K562 (cell line): ENCODE measurements at regions not wholly inside any gene's neighbourhood (a gene's known extent, or its start where the extent isn't known, plus 50 kb on each side); places are given as distances from the start of the nearest gene placed in this dataset.

Source experiments
- ATAC-seq: fragments of 200-7000 bp; cut with Tn5 transposase; 3 replicates; pipeline ENCODE4 v1.9.1; 2020; ENCODE audit warnings: moderate library complexity
- BruUV-seq: library from RNA; stranded (reverse); fragments of 400-500 nt; replicated peaks from 2 replicates; lab custom pipeline; 2021; lab: Mats Ljungman, UMichigan
- CTCF ChIA-PET: fragments of 300-600 bp; formaldehyde crosslinking; extraction: SDS; loops from one replicate; lab custom pipeline; 2021; ENCODE audit warnings: low intra/inter-chr PET ratio; lab: Yijun Ruan, JAX
- POLR2A ChIA-PET: fragments of 300-600, 350-650 bp; sonication (Branson Sonifier 250); formaldehyde crosslinking; extraction: SDS; loops from one replicate; lab custom pipeline; 2021; ENCODE audit warnings: antibody characterized with exemption, inconsistent platforms; lab: Yijun Ruan, JAX
- DNase-seq, 4 experiments: peaks; one replicate each; pipeline versions ENCODE4 v3.0.0 to v3.0.0-alpha.2; 2011 to 2018; ENCODE audit warnings: low spot score in 3 of 4, mixed read lengths in 3 of 4; ENCODE audit errors: extremely low read depth in 1 of 4
- FAIRE-seq: peaks from 2 replicates; lab custom pipeline; 2011; peaks lifted over from hg19 to GRCh38; lab: Jason Lieb, UNC
- H2AFZ ChIP-seq: 2 replicates; pipeline ENCODE4 v1.6.0; 2011; ENCODE audit warnings: low read depth, low read length, control low read depth, inconsistent platforms
- H3K27ac ChIP-seq: fragments of 200-600 bp; 3 replicates; pipeline ENCODE4 v1.8.0; 2011; ENCODE audit warnings: low read depth, mild to moderate bottlenecking, control low read depth, inconsistent platforms, low read length, moderate library complexity, mixed read lengths; ENCODE audit errors: extremely low read depth
- H3K27me3 ChIP-seq, 2 experiments: fragments of 300-600 bp in 1 of 2; 2 replicates in 1 of 2; 3 replicates in 1 of 2; pipeline versions ENCODE4 v1.6.0 to v1.8.0; 2011; ENCODE audit warnings: inconsistent platforms in 2 of 2, low read length in 2 of 2, mild to moderate bottlenecking in 1 of 2, mixed read lengths in 1 of 2, moderate library complexity in 1 of 2; ENCODE audit not compliant: control insufficient read depth in 2 of 2, insufficient read depth in 2 of 2
- H3K36me3 ChIP-seq: fragments of 300-600 bp; 3 replicates; pipeline ENCODE4 v1.8.0; 2011; ENCODE audit warnings: mild to moderate bottlenecking, low read length, inconsistent platforms; ENCODE audit not compliant: control insufficient read depth, insufficient read depth
- H3K4me1 ChIP-seq, 2 experiments: fragments of 200-600 bp in 1 of 2; replicated peaks in 1 of 2; 2 replicates in 1 of 2; 3 replicates in 1 of 2; pipeline versions ENCODE4 v1.5.1 to v1.8.0; 2011; ENCODE audit warnings: inconsistent platforms in 2 of 2, low read length in 2 of 2, mild to moderate bottlenecking in 1 of 2, mixed read lengths in 1 of 2, moderate library complexity in 1 of 2; ENCODE audit not compliant: control insufficient read depth in 2 of 2, insufficient read depth in 2 of 2
- H3K4me2 ChIP-seq: 2 replicates; pipeline ENCODE4 v1.6.1; 2011; ENCODE audit warnings: low read length, control low read depth, inconsistent platforms, mixed read lengths; ENCODE audit not compliant: insufficient read depth
- H3K4me3 ChIP-seq: fragments of 200-600 bp; sonication (generic), shearing (Covaris generic); 2 replicates; pipeline ENCODE4 v1.5.1; 2016; ENCODE audit warnings: control low read depth, inconsistent platforms
- H3K79me2 ChIP-seq: fragments of 200-600 bp; 3 replicates; pipeline ENCODE4 v1.8.0; 2011; ENCODE audit warnings: low read length, inconsistent platforms; ENCODE audit not compliant: control insufficient read depth, insufficient read depth
- H3K9ac ChIP-seq, 2 experiments: 2 replicates each; pipeline versions ENCODE4 v1.6.0 to v1.6.1; 2011; ENCODE audit warnings: low read depth in 2 of 2, low read length in 2 of 2, control low read depth in 1 of 2, inconsistent platforms in 1 of 2, mild to moderate bottlenecking in 1 of 2, mixed read lengths in 1 of 2; ENCODE audit not compliant: insufficient read depth in 1 of 2
- H3K9me1 ChIP-seq: one replicate; pipeline ENCODE4 v1.6.0; 2011; ENCODE audit warnings: inconsistent platforms, mild to moderate bottlenecking, low read length, moderate library complexity; ENCODE audit not compliant: control insufficient read depth, insufficient read depth
- H3K9me3 ChIP-seq: replicated peaks from 2 replicates; pipeline ENCODE4 v1.5.1; 2011; ENCODE audit warnings: low read depth, low read length, inconsistent platforms; ENCODE audit not compliant: control insufficient read depth, insufficient read depth
- H4K20me1 ChIP-seq: replicated peaks from 2 replicates; pipeline ENCODE4 v1.6.1; 2011; ENCODE audit warnings: low read length, inconsistent platforms, mixed read lengths; ENCODE audit not compliant: control insufficient read depth, insufficient read depth
- CTCF ChIP-seq, 3 experiments: IDR thresholded peaks in 2 of 3; conservative IDR thresholded peaks in 1 of 3; 2 replicates each; pipeline ENCODE4 v1.5.1; 2011 to 2012; ENCODE audit warnings: low read length in 3 of 3, mild to moderate bottlenecking in 3 of 3, control low read depth in 2 of 3, improper control_type of control experiment in 1 of 3, inconsistent platforms in 1 of 3, low read depth in 1 of 3, mixed read lengths in 1 of 3, moderate library complexity in 1 of 3; ENCODE audit not compliant: insufficient read depth in 2 of 3
- ETS2 ChIP-seq: IDR thresholded peaks from 2 replicates; pipeline ENCODE4 v1.6.1; 2016; ENCODE audit warnings: borderline replicate concordance, missing genetic modification characterization, mild to moderate bottlenecking, moderate library complexity, missing compliant biosample characterization; ENCODE audit not compliant: poor library complexity, severe bottlenecking
- HNRNPLL ChIP-seq: fragments of 200-400 bp; formaldehyde crosslinking; IDR thresholded peaks from 2 replicates; pipeline ENCODE4 v1.6.1; 2017; ENCODE audit warnings: low read length, low read depth, mild to moderate bottlenecking; ENCODE audit not compliant: poor library complexity, severe bottlenecking
- POLR2AphosphoS2 ChIP-seq: IDR thresholded peaks from 2 replicates; pipeline ENCODE4 v1.6.1; 2012; ENCODE audit warnings: low read length, improper control_type of control experiment
- POU5F1 ChIP-seq: fragments of 150-350 bp; IDR thresholded peaks from 2 replicates; pipeline ENCODE4 v1.6.1; 2014; ENCODE audit warnings: borderline replicate concordance, low read length, low read depth, mild to moderate bottlenecking; ENCODE audit not compliant: partially characterized antibody
- SRSF3 ChIP-seq: fragments of 200-400 bp; formaldehyde crosslinking; IDR thresholded peaks from 2 replicates; pipeline ENCODE4 v1.6.1; 2016; ENCODE audit warnings: mild to moderate bottlenecking, low read length, moderate library complexity; ENCODE audit not compliant: insufficient read depth
- ZFP91 ChIP-seq: sonication (generic); formaldehyde crosslinking; IDR thresholded peaks from 2 replicates; pipeline ENCODE4 v1.8.0; 2022; ENCODE audit warnings: mild to moderate bottlenecking, missing genetic modification reagents
- ZNF232 ChIP-seq: sonication (generic); formaldehyde crosslinking; IDR thresholded peaks from 2 replicates; pipeline ENCODE4 v1.8.0; 2022; ENCODE audit warnings: mild to moderate bottlenecking, missing genetic modification reagents
- ZNF830 ChIP-seq: fragments of 250-450 bp; sonication (Bioruptor Pico); IDR thresholded peaks from 2 replicates; pipeline ENCODE4 v1.5.0; 2021; ENCODE audit warnings: mild to moderate bottlenecking
- WGBS: fragments of 100-300 bp; shearing (Covaris generic); methylation state at CpG from one replicate; pipeline ENCODE4 v1.1.6; 2016; ENCODE audit warnings: low coverage, mixed read lengths; ENCODE audit not compliant: insufficient coverage; ENCODE audit errors: missing lambda C conversion rate; 5-methylcytosine and 5-hydroxymethylcytosine counted together
- in situ Hi-C: fragments of 300-500 bp; cut with MboI; formaldehyde crosslinking; loops from 4 replicates; pipeline ENCODE4 v1.15.0; 2018; ENCODE audit warnings: inconsistent platforms, mixed read lengths
- intact Hi-C: fragments of 100-400 bp; cut with micrococcal nuclease; formaldehyde crosslinking; loops from 2 replicates; pipeline ENCODE4 v1.14.2; 2022
- TF ChIP-seq, protein P1 (sequence below), 2 experiments: fragments of 200-800 bp in 1 of 2; sonication (Bioruptor generic) in 1 of 2; sonication (generic) in 1 of 2; formaldehyde crosslinking in 1 of 2; IDR thresholded peaks in 1 of 2; conservative IDR thresholded peaks in 1 of 2; 2 replicates each; pipeline versions ENCODE4 v1.5.0 to v1.6.1; 2016 to 2020; ENCODE audit warnings: missing compliant biosample characterization in 1 of 2, missing genetic modification characterization in 1 of 2, missing genetic modification reagents in 1 of 2

GRCh38 chr1:29878501-29878900, 642.2 kb downstream of the PTPRU start:
- H3K9me1 ChIP-seq, result no peaks in the 10 kb centered on the region
- H3K4me1 ChIP-seq, result no peaks in the 10 kb centered on the region; a peak in 1 of 5 replicates
- no peaks in the 10 kb centered on the region for H3K36me3 ChIP-seq
- BruUV-seq, result no TSS peak
- no peak for FAIRE-seq
- in situ Hi-C loops (no loop called here), intact Hi-C loops (no loop called here)
- H3K9ac ChIP-seq, result no peak overlapping the region
- no peaks in the 10 kb centered on the region for H4K20me1 ChIP-seq
- no peak overlapping the region for H3K4me3 ChIP-seq
- H3K9me3 ChIP-seq, result no peaks in the 10 kb centered on the region
- no peak overlapping the region for H2AFZ ChIP-seq
- ChIA-PET CTCF (no interaction called here), POLR2A (no interaction called here)
- H3K27ac ChIP-seq, result no peak overlapping the region
- no peaks in the 10 kb centered on the region for H3K79me2 ChIP-seq
- no peak overlapping the region for H3K4me2 ChIP-seq
- ATAC-seq, result no peak
- WGBS, result 0% methylated on average over 9 of the region's 9 CpGs
- peaks cover 0 to 10% of the 10 kb centered on the region in 2 experiments; a peak in 2 of 5 replicates for H3K27me3 ChIP-seq
- no peak for DNase-seq
- TF ChIP-seq ZNF232 (CRISPR knock-in tag), result no peak
- no peak for TF ChIP-seq SRSF3
- no peak for TF ChIP-seq POU5F1
- TF ChIP-seq POLR2AphosphoS2, result no peak

DNA sequence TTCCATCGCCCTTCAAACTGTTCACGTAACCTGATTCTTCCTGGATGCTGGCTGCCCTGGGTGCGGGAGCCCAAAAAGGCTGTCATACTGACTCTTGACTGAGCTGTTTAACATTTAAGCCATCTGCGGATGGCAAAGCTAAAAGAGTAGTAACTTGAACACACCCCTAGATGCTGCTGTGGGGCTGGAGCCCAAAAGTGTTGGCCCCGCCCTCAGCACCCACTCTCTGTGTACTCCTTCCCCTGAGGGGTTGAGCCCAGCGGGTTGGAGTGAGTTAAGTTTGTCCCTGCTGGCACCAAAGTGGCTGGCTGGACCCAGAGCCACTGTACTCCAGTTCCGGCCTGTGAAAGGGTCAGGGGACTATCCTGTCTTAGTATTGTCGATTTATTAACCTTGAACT, 640.6 kb downstream of the PTPRU start:
- DNase-seq (peak in 2 of 4 experiments; percentile 21 to 23), FAIRE-seq (no peak), ATAC-seq (peak; percentile 83)
- Histone ChIP-seq H3K36me3 (no peaks in the 10 kb centered on the region), H3K27me3 (peaks cover 0 to 10% of the 10 kb centered on the region in 2 experiments; a peak in 2 of 5 replicates), H3K9me3 (no peaks in the 10 kb centered on the region), H4K20me1 (no peaks in the 10 kb centered on the region), H3K9ac (no peak overlapping the region), H3K4me2 (no peak overlapping the region), H3K79me2 (no peaks in the 10 kb centered on the region), H2AFZ (no peak overlapping the region), H3K4me3 (no peak overlapping the region), H3K9me1 (no peaks in the 10 kb centered on the region), H3K27ac (no peak overlapping the region), H3K4me1 (no peaks in the 10 kb centered on the region; a peak in 1 of 5 replicates)
- intact Hi-C loops (no loop called here), in situ Hi-C loops (no loop called here)
- POLR2A ChIA-PET, result no interaction called here
- 0% methylated on average over 8 of the region's 8 CpGs for WGBS
- CTCF ChIA-PET, result interaction anchor here (0.9 kb wide), 1 partner anchor 356 kb away, joined by 3 read pairs; no protein-coding TSS in a partner anchor
- BruUV-seq, result no TSS peak
- TF ChIP-seq ZFP91 (CRISPR knock-in tag) (no peak), ZNF830 (CRISPR knock-in tag) (no peak), ETS2 (tag) (no peak), CTCF (IDR thresholded peaks at IDR 0.05 in 2 of 3, conservative IDR thresholded peaks at IDR 0.05 in 1 of 3; ENCODE audit: insufficient read depth in 2 of 3, low read depth in 1 of 3, low read length in 3 of 3) (peak; percentile 32 to 47 (median 42); a peak in 5 of 6 replicates), HNRNPLL (peak; percentile 70)
- TF ChIP-seq, protein P1, sequence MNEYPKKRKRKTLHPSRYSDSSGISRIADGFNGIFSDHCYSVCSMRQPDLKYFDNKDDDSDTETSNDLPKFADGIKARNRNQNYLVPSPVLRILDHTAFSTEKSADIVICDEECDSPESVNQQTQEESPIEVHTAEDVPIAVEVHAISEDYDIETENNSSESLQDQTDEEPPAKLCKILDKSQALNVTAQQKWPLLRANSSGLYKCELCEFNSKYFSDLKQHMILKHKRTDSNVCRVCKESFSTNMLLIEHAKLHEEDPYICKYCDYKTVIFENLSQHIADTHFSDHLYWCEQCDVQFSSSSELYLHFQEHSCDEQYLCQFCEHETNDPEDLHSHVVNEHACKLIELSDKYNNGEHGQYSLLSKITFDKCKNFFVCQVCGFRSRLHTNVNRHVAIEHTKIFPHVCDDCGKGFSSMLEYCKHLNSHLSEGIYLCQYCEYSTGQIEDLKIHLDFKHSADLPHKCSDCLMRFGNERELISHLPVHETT (CRISPR knock-in tag; conservative IDR thresholded peaks at IDR 0.05 in 1 of 2, IDR thresholded peaks at IDR 0.05 in 1 of 2), result no peak
